WI38 (cell line): ENCODE measurements at regions not wholly inside any gene's neighbourhood (a gene's known extent, or its start where the extent isn't known, plus 50 kb on each side); places are given as distances from the start of the nearest gene placed in this dataset.

ENCODE experiments used
- H3K4me3 ChIP-seq: 2 replicates; pipeline ENCODE4 v1.5.1; 2011; ENCODE audit warnings: low read depth, mild to moderate bottlenecking, control low read depth, low read length
- CTCF ChIP-seq: IDR thresholded peaks from 2 replicates; pipeline ENCODE4 v1.5.1; 2012; ENCODE audit warnings: low read depth, mild to moderate bottlenecking, control low read depth, low read length

GRCh38 chr12:88805692-88806091 is 225.4 kb upstream of the KITLG start:
- H3K4me3 ChIP-seq: no peak overlapping the region
- no peak for TF ChIP-seq CTCF

- no peak overlapping the region for H3K4me3 ChIP-seq
- no peak for TF ChIP-seq CTCF
These were observed 225.0 kb upstream of the KITLG start for GRCh38 chr12:88805286-88805685.

GRCh38 chr12:88802096-88802706 is 221.9 kb upstream of the KITLG start:
- H3K4me3 ChIP-seq: no peak overlapping the region
- TF ChIP-seq CTCF: no peak

- no peak for TF ChIP-seq CTCF
These were observed 221.2 kb upstream of the KITLG start for GRCh38 chr12:88801227-88802095.

GRCh38 chr12:88793096-88793495 is 212.8 kb upstream of the KITLG start:
- TF ChIP-seq CTCF: no peak
- H3K4me3 ChIP-seq: no peak overlapping the region

More at GRCh38 chr12:88801227-88802095, 221.2 kb upstream of the KITLG start:
- H3K4me3 ChIP-seq: no peak overlapping the region

- H3K4me3 ChIP-seq: no peak overlapping the region
- TF ChIP-seq CTCF: no peak
These were observed 210.0 kb upstream of the KITLG start for GRCh38 chr12:88790231-88790630.

GRCh38 chr12:88784166-88784565 is 203.9 kb upstream of the KITLG start:
- no peak for TF ChIP-seq CTCF
- no peak overlapping the region for H3K4me3 ChIP-seq
